GM18868 (cell line): ENCODE measurements at regions not wholly inside any gene's neighbourhood (a gene's known extent, or its start where the extent isn't known, plus 50 kb on each side); places are given as distances from the start of the nearest gene placed in this dataset.

Source experiments
- ATAC-seq: cut with Tn5 transposase; IDR thresholded peaks from one replicate; pipeline ENCODE4 v1.9.1; 2021; ENCODE audit warnings: mild to moderate bottlenecking, moderate library complexity; ENCODE audit not compliant: unreplicated experiment

DNA sequence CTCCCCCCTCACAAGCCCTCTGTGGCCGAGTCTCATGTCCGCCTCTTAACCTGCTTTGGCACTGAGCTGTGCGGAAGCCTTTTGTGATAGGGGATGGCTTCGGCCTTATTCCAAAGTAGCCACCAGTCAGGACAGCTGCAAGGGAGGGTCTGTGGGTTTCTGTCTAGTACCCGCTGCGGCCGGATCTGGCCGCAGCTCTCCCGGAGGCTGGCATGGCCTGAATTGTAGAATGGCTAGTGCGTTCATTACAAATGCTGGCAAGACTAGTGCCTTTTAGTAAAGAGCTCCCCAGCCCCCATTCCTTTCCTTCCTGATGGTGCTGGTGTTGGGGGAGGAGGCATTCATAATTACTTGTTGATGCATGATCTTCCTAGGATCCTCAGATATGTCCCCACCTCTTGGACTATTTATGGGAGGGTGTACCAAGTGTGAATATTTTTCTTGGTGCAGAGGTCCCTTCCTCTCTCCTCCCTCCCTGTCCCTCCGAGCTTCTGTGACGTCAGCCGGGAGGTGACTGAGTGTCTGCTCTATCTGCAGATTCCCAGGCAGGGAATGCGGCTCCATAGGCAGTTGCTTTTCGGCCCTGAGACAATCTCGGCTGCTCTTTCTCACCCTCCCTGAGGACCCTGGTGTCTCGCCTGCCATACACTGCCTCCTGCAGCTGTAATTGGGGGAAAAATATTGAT is 108.7 kb upstream of the E2F8 start:
- no peak for ATAC-seq

GRCh38 chr11:19347911-19348310 is 107.2 kb upstream of the E2F8 start:
- no peak for ATAC-seq

DNA sequence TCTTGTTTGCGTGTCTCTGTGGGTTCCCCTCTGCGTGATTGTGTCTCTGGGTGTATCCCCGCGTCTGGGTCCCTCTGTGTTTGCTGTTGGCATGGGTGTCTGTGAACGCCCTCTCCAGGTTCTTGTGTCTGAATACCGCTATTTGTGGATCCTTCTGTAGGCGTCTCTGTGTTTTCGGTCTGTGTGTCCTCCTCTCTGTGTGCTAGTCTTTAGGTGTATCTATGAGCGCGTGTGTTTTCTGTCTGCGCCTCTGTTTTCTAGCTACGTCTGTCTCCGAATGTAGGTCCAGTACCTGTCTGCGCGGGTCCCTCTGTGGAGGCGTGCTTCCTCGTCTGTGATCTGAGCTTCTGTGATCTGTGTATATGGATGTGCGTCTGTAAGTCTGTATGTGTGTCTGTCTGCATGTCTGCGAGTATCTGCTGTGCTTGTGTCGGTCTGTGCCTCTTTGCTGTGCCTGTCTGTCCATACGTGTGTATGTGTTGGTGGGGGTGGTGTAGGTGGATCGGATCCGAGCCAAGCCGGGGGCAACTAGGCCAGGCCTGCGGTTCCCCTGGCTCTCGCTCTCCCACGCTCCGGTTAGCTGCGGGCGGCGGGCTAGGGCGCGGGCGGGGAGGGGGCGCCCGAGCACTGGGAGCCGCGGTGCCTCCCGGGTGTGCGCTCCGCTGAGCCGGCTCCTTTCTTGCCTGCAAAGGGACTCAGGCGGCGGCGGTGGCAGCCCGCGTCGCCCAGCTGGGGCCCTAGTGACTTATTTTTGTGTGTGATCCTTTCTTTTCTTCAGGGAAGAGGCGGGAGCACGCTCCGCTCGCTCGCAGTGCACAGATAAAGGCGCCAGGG is 105.3 kb upstream of the E2F8 start:
- ATAC-seq, result peak; percentile 50

DNA sequence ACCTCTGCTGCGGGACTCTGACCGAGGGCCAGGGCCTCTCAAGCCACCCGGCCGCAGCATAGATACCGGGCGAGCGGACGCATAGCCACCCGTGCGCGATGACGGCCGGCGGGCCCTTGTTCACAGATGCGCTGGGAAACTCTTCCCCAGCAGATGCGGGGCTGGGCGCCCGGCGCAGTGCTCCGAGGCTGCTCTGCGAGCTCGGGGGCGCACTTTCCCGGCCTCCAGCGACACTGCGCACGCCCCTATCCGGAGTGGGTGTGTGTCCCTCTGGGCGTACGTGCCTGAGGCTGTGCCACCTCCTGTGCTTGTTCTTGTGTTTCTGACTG is 104.7 kb upstream of the E2F8 start:
- peak; percentile 34 for ATAC-seq

DNA sequence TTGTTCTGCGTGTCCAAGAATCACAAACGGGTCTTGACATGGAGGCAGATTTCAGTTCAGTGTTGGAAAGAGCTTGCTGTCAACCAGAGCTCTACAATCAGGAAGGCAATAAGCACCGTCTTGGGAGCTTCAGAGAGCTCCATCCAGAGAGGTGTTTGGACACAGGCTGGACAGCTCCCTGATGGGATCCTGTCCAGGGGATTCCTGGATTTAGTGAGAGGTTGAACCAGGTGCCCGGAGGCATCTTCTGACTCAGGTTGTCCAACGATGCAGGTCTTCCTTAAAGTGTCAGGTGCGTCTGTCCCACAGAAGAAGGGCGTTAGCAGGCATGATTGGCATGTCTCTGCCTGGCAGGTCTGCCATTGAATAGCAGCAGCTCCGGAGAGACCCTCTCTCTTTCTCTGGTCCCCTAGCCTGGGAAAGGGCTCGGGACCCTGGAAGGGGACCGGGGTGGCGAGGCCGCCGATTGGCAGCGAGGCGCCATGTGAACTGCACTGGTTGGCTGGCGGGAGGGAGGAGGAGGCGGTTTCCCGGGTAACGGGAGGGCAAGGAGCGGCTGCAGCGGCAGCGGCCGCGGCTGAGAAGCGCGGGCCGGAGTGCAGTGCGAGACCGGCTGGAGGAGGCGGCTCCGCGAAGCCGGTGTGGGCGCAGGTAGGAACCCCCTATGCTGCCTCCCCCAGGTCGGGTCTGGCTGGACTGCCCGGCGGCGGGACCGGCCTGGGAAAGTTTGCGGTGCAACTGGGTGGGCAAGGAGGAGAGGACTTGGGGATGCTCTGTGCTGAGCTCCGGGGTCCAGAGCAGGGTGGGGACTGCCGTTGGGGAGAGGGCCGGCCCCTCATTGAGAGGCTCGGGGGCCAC is 104.1 kb upstream of the E2F8 start:
- ATAC-seq, result peak; percentile 52

- ATAC-seq, result no peak
These were observed 101.3 kb upstream of the E2F8 start for GRCh38 chr11:19342036-19342435.

GRCh38 chr11:19338375-19338774 is 97.6 kb upstream of the E2F8 start:
- ATAC-seq, result no peak

DNA sequence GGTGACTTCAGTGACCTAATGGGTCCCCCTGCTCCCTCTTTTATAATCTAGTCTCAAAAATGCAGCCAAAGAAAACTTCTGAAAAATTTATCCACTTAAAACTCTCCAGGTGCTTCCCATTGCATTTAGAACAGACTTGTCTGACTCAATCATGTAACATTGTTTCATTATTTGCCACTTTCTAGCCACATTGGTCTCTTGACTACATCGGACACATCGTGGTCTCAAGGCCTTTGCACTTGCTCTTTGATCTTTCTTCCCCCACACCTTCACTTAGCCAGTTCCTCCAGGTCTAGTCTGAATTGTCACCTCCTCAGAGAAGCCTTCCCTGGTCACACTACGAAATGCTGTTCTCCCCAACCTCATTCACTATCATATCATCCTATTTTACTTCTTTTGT is 97.0 kb upstream of the E2F8 start:
- ATAC-seq, result no peak

- no peak for ATAC-seq
These were observed 95.6 kb upstream of the E2F8 start for GRCh38 chr11:19336331-19336730.

GRCh38 chr11:19332476-19332875 is 91.7 kb upstream of the E2F8 start:
- peak; percentile 92 for ATAC-seq

GRCh38 chr11:19330416-19330815 is 89.7 kb upstream of the E2F8 start:
- ATAC-seq, result no peak

DNA sequence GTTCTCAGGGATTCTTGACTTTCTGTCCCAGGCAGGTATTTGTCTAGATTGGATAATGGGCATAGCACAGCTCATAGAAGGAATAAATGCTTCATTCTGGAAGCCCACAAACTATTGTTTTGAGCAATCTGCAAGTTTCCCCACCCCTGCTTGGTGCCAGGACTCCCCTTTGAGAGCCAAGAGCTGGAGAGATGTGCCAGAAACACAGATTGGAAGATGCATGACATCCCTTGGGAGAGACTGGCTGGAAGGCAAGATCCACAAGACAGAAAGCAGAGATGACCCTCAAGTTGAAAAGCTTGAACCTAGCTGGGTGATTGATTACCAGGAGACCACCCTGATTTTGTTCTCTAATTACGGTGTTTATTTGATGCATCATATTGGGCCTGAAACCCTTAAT is 89.2 kb upstream of the E2F8 start:
- no peak for ATAC-seq

DNA sequence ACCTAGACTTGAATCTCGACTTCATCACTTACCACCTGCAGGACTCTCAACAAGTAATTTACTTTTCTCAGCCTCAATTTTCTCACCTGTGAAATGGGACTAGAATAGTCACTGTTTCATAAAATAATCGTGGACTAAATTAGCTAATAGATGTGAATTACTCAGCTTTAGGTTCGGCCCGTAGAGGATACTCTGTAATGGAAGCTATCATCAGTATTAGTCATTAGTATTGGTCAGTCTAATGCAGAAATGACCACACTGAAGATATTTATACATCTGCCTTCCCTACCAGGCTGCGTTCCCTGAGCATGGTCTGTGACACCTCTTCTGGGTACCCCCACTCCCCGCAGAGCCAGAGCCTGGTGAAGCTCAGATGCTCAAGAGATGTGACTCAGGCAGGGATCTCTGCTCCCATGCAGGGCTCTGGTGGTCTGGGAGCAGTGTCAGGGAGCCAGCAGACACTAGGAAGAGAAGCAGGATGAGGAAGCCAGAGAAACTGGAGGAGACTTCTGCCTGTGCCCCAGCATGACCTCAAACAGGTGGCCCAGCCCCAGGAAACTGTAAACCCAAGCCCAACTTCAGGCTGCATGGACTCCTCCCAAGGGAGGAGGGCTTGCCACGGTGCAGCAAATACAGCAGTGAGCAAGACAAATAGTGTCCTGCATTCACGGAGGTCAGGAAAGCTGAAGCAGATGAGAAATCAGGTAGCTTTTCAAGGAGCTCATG is 88.0 kb upstream of the E2F8 start:
- ATAC-seq, result no peak

- peak; percentile 62 for ATAC-seq
These were observed 86.5 kb upstream of the E2F8 start for GRCh38 chr11:19327280-19327679.

DNA sequence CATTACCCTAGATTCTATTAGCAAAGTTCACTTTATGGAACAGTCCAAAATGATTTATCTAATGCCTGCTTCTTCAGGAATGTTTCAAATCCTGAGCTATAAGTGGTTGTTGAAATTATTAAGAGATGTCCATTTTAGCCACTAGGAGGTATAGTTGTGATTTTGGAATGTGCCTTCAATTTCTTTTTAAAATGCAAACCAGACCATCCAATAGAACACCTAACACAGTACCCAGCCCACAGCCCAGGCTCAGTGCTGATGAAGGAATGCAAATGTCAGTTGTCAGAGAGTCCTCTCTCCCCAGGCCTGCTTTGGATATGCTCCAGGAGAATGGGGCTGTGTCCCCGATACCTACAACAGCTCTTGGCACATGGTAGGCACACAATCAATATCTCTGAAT is 85.8 kb upstream of the E2F8 start:
- ATAC-seq, result no peak

- ATAC-seq, result no peak
These were observed 82.8 kb upstream of the E2F8 start for GRCh38 chr11:19323502-19323901.

- ATAC-seq, result no peak
These were observed 80.6 kb upstream of the E2F8 start for GRCh38 chr11:19321351-19321750.

DNA sequence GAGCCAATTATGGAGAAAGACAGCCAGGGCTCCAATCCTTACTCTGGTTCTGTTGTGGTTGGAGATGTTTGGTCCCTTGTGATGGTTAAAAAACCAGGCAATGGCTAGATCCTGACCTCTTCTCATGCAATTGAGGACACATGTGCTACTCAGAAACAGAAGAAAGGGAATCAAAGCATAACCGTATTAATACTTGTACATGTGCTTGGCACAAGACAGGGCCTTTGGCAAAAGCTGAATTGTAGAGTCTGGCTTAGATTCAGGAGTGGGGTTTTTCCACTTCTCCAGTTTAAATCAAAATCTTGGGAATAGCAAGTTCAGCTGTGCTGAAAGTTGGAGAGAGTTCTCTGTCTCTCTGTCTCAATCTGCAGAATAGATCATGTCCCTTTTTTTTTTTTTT is 80.1 kb upstream of the E2F8 start:
- ATAC-seq, result no peak

- no peak for ATAC-seq
These were observed 75.7 kb upstream of the E2F8 start for GRCh38 chr11:19316434-19316833.

- no peak for ATAC-seq
These were observed 74.8 kb upstream of the E2F8 start for GRCh38 chr11:19315511-19315910.

DNA sequence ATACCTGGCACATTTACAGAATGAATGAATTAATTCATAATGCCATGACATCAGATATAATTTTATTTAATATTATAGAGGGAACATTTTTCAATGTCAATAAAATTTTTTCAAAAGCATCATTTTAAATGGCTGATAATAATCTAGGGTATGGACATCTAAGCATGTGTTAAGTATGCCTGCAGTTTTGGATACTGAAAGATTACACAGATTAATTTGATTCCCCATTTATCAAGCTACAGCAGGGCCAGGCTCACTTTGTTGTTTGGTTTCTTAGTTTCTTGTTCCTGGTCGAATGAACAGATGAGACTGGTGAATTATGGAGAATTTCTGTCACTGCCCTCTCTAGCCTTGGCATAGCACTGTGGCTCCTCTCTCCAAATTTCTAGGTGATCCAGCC is 72.4 kb upstream of the E2F8 start:
- no peak for ATAC-seq
